ENCODE measurements at regions not wholly inside any gene's neighbourhood (a gene's known extent, or its start where the extent isn't known, plus 50 kb on each side); places are given as distances from the start of the nearest gene placed in this dataset.
A peak's percentile ranks its signal among the peaks of the same experiment; 100 is the strongest.

- Histone ChIP-seq H3K23ac (ENCODE audit: low read length in 2 of 2) (no peak overlapping the region), H4K91ac (ENCODE audit: low read length) (no peak overlapping the region), H2BK5ac (ENCODE audit: low read depth, low read length, poor library complexity, severe bottlenecking) (no peak overlapping the region), H2AFZ (ENCODE audit: low read depth, low read length) (no peak overlapping the region), H3K4me3 (ENCODE audit: insufficient read depth in 1 of 2, low read depth in 1 of 2, low read length in 2 of 2) (no peak overlapping the region), H3K36me3 (ENCODE audit: control insufficient read depth in 1 of 2, insufficient read depth in 2 of 2, low read depth in 1 of 2, low read length in 2 of 2) (no peaks in the 10 kb centered on the region), H3K4ac (ENCODE audit: low read depth in 1 of 2, low read length in 2 of 2) (no peak overlapping the region), H3K9ac (ENCODE audit: low read length) (no peak overlapping the region), H3K14ac (ENCODE audit: low read length in 2 of 2) (no peak overlapping the region), H2AK5ac (ENCODE audit: low read length, severe bottlenecking) (no peak overlapping the region), H4K8ac (ENCODE audit: low read length) (no peak overlapping the region), H2BK12ac (ENCODE audit: low read length in 2 of 2) (no peak overlapping the region), H3K27me3 (ENCODE audit: control insufficient read depth in 1 of 2, insufficient read depth in 1 of 2, low read length in 2 of 2) (peaks cover 0 to 5% of the 10 kb centered on the region in 2 experiments), H3K18ac (ENCODE audit: low read depth in 1 of 2, low read length in 2 of 2) (no peak overlapping the region), H3K27ac (ENCODE audit: low read length, poor library complexity, severe bottlenecking) (peak overlapping the region; percentile 51), H3K79me1 (replicated peaks; ENCODE audit: low read length, poor library complexity, severe bottlenecking) (no peaks in the 10 kb centered on the region), H2BK15ac (ENCODE audit: low read depth, poor library complexity, severe bottlenecking) (no peak overlapping the region), H3K9me3 (ENCODE audit: control insufficient read depth, low read length) (no peaks in the 10 kb centered on the region), H2BK120ac (ENCODE audit: low read depth, low read length) (no peak overlapping the region), H3K4me2 (ENCODE audit: low read length, poor library complexity, severe bottlenecking) (peak overlapping the region; percentile 33), H3K4me1 (ENCODE audit: control insufficient read depth, insufficient read depth, low read depth, low read length) (peaks cover 2% of the 10 kb centered on the region)
- no peak for DNase-seq
- 47% methylated on average over 2 of the region's 2 CpGs for WGBS
These were observed 51.6 kb upstream of the BLTP1 start for GRCh38 chr4:122100508-122100907.

GRCh38 chr4:122099896-122100295, 52.2 kb upstream of the BLTP1 start:
- no peak overlapping the region for H2AFZ ChIP-seq (ENCODE audit: low read depth, low read length)

GRCh38 chr4:122091836-122092405, 60.2 kb upstream of the BLTP1 start:
- Histone ChIP-seq H3K9ac (ENCODE audit: low read length) (no peak overlapping the region), H2BK15ac (ENCODE audit: low read depth, poor library complexity, severe bottlenecking) (no peak overlapping the region), H2AFZ (ENCODE audit: low read depth, low read length) (no peak overlapping the region), H3K79me1 (replicated peaks; ENCODE audit: low read length, poor library complexity, severe bottlenecking) (no peaks in the 10 kb centered on the region), H3K9me3 (ENCODE audit: control insufficient read depth, low read length) (no peaks in the 10 kb centered on the region), H3K27ac (ENCODE audit: low read length, poor library complexity, severe bottlenecking) (no peak overlapping the region), H2BK12ac (ENCODE audit: low read length in 2 of 2) (no peak overlapping the region), H3K4me1 (ENCODE audit: control insufficient read depth, insufficient read depth, low read depth, low read length) (no peaks in the 10 kb centered on the region), H2AK5ac (ENCODE audit: low read length, severe bottlenecking) (no peak overlapping the region), H3K4me3 (ENCODE audit: insufficient read depth in 1 of 2, low read depth in 1 of 2, low read length in 2 of 2) (no peak overlapping the region), H3K27me3 (ENCODE audit: control insufficient read depth in 1 of 2, insufficient read depth in 1 of 2, low read length in 2 of 2) (no peaks in the 10 kb centered on the region), H4K91ac (ENCODE audit: low read length) (no peak overlapping the region), H2BK120ac (ENCODE audit: low read depth, low read length) (no peak overlapping the region), H3K14ac (ENCODE audit: low read length in 2 of 2) (no peak overlapping the region), H3K18ac (ENCODE audit: low read depth in 1 of 2, low read length in 2 of 2) (no peak overlapping the region), H3K4ac (ENCODE audit: low read depth in 1 of 2, low read length in 2 of 2) (no peak overlapping the region), H2BK5ac (ENCODE audit: low read depth, low read length, poor library complexity, severe bottlenecking) (no peak overlapping the region), H3K23ac (ENCODE audit: low read length in 2 of 2) (no peak overlapping the region), H3K36me3 (ENCODE audit: control insufficient read depth in 1 of 2, insufficient read depth in 2 of 2, low read depth in 1 of 2, low read length in 2 of 2) (no peaks in the 10 kb centered on the region), H4K8ac (ENCODE audit: low read length) (no peak overlapping the region), H3K4me2 (ENCODE audit: low read length, poor library complexity, severe bottlenecking) (no peak overlapping the region)
- DNase-seq, result no peak
- no CpG with 5 or more reads among the region's 1 CpG for WGBS

More at GRCh38 chr4:122099896-122100295, 52.2 kb upstream of the BLTP1 start:
- H2BK12ac ChIP-seq (ENCODE audit: low read length in 2 of 2), result no peak overlapping the region
- no peaks in the 10 kb centered on the region for H3K36me3 ChIP-seq (ENCODE audit: control insufficient read depth in 1 of 2, insufficient read depth in 2 of 2, low read depth in 1 of 2, low read length in 2 of 2)
- H3K27ac ChIP-seq (ENCODE audit: low read length, poor library complexity, severe bottlenecking), result peak overlapping the region; percentile 14
- 85% methylated on average over 1 of the region's 2 CpGs for WGBS
- H3K18ac ChIP-seq (ENCODE audit: low read depth in 1 of 2, low read length in 2 of 2), result no peak overlapping the region
- no peak overlapping the region for H2BK15ac ChIP-seq (ENCODE audit: low read depth, poor library complexity, severe bottlenecking)
- H3K79me1 ChIP-seq (replicated peaks; ENCODE audit: low read length, poor library complexity, severe bottlenecking), result no peaks in the 10 kb centered on the region
- H3K23ac ChIP-seq (ENCODE audit: low read length in 2 of 2), result no peak overlapping the region
- H3K4me1 ChIP-seq (ENCODE audit: control insufficient read depth, insufficient read depth, low read depth, low read length), result peaks cover 2% of the 10 kb centered on the region
- no peak overlapping the region for H2BK120ac ChIP-seq (ENCODE audit: low read depth, low read length)
- DNase-seq, result peak; percentile 36
- H3K4me3 ChIP-seq (ENCODE audit: insufficient read depth in 1 of 2, low read depth in 1 of 2, low read length in 2 of 2), result no peak overlapping the region
- H2BK5ac ChIP-seq (ENCODE audit: low read depth, low read length, poor library complexity, severe bottlenecking), result no peak overlapping the region
- H3K9ac ChIP-seq (ENCODE audit: low read length), result no peak overlapping the region
- H3K4ac ChIP-seq (ENCODE audit: low read depth in 1 of 2, low read length in 2 of 2), result no peak overlapping the region
- H4K91ac ChIP-seq (ENCODE audit: low read length), result no peak overlapping the region
- H3K4me2 ChIP-seq (ENCODE audit: low read length, poor library complexity, severe bottlenecking), result no peak overlapping the region
- no peaks in the 10 kb centered on the region for H3K9me3 ChIP-seq (ENCODE audit: control insufficient read depth, low read length)
- H2AK5ac ChIP-seq (ENCODE audit: low read length, severe bottlenecking), result no peak overlapping the region
- H4K8ac ChIP-seq (ENCODE audit: low read length), result no peak overlapping the region
- H3K14ac ChIP-seq (ENCODE audit: low read length in 2 of 2), result no peak overlapping the region
- peaks cover 0 to 5% of the 10 kb centered on the region in 2 experiments for H3K27me3 ChIP-seq (ENCODE audit: control insufficient read depth in 1 of 2, insufficient read depth in 1 of 2, low read length in 2 of 2)

- 86% methylated on average over 1 of the region's 1 CpG for WGBS
- no peak overlapping the region for H3K27ac ChIP-seq (ENCODE audit: low read length, poor library complexity, severe bottlenecking)
- H3K4me3 ChIP-seq (ENCODE audit: insufficient read depth in 1 of 2, low read depth in 1 of 2, low read length in 2 of 2), result no peak overlapping the region
- H2BK5ac ChIP-seq (ENCODE audit: low read depth, low read length, poor library complexity, severe bottlenecking), result no peak overlapping the region
- no peaks in the 10 kb centered on the region for H3K9me3 ChIP-seq (ENCODE audit: control insufficient read depth, low read length)
- no peaks in the 10 kb centered on the region for H3K79me1 ChIP-seq (replicated peaks; ENCODE audit: low read length, poor library complexity, severe bottlenecking)
- no peak overlapping the region for H3K18ac ChIP-seq (ENCODE audit: low read depth in 1 of 2, low read length in 2 of 2)
- no peak overlapping the region for H4K8ac ChIP-seq (ENCODE audit: low read length)
- H3K9ac ChIP-seq (ENCODE audit: low read length), result no peak overlapping the region
- no peaks in the 10 kb centered on the region for H3K4me1 ChIP-seq (ENCODE audit: control insufficient read depth, insufficient read depth, low read depth, low read length)
- H2BK15ac ChIP-seq (ENCODE audit: low read depth, poor library complexity, severe bottlenecking), result no peak overlapping the region
- no peak overlapping the region for H4K91ac ChIP-seq (ENCODE audit: low read length)
- no peak for DNase-seq
- no peak overlapping the region for H2BK120ac ChIP-seq (ENCODE audit: low read depth, low read length)
- no peak overlapping the region for H3K4ac ChIP-seq (ENCODE audit: low read depth in 1 of 2, low read length in 2 of 2)
- H3K36me3 ChIP-seq (ENCODE audit: control insufficient read depth in 1 of 2, insufficient read depth in 2 of 2, low read depth in 1 of 2, low read length in 2 of 2), result no peaks in the 10 kb centered on the region
- H2AFZ ChIP-seq (ENCODE audit: low read depth, low read length), result no peak overlapping the region
- no peak overlapping the region for H2BK12ac ChIP-seq (ENCODE audit: low read length in 2 of 2)
- H3K23ac ChIP-seq (ENCODE audit: low read length in 2 of 2), result no peak overlapping the region
- no peak overlapping the region for H2AK5ac ChIP-seq (ENCODE audit: low read length, severe bottlenecking)
- H3K4me2 ChIP-seq (ENCODE audit: low read length, poor library complexity, severe bottlenecking), result no peak overlapping the region
- H3K27me3 ChIP-seq (ENCODE audit: control insufficient read depth in 1 of 2, insufficient read depth in 1 of 2, low read length in 2 of 2), result no peaks in the 10 kb centered on the region
- H3K14ac ChIP-seq (ENCODE audit: low read length in 2 of 2), result no peak overlapping the region
These were observed 60.7 kb upstream of the BLTP1 start for GRCh38 chr4:122091397-122091796.
